ENCODE measurements at regions not wholly inside any gene's neighbourhood (a gene's known extent, or its start where the extent isn't known, plus 50 kb on each side); places are given as distances from the start of the nearest gene placed in this dataset.

DNA sequence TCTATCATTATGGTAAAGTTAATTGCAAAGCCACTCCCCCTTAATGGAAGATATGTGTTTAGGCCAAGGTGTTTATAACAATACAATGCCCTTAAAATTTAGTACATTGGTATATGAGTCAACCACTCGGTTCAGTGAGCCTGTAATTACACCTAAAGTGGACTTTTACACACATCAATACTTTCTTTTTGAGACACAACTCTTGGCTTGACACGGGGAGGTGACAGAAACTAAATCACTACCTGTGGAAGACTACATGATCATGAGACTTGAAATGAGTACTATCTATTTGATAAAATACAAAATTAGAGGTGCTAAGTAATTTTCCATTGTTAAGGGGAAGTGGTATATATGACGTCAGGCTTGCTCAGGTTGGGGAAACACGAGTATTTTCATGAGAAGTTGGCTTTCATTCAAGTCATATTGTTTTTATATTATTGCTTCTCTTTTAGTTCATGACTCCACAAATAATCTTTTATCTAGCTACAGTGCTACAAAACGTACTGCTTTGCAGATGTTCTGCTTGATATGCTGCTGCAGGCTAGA lies 918.3 kb downstream of the ARAP2 start:
- FAIRE-seq = no peak
- DNase-seq (ENCODE audit: insufficient read length, low spot score) = no peak

DNA sequence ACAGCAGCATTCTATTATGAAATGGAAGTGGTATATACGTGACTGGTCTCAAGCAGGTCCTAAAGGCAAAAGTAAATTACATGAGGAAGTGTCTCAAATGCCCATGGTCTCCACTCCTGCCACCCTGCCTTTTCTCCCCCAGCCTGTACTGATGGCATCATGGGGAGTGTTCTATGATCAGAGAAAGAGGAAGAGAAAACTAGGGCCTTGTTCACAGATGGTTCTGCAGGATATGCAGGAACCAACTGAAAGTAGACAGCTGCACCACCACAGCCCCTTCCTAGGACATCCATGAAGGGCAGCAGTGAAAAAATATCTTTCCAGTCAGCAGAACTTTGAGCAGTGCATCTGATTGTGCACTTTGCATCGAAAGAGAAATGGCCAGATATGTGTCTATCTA lies 901.5 kb downstream of the ARAP2 start:
- no peak for FAIRE-seq
- no peak for DNase-seq (ENCODE audit: insufficient read length, low spot score)

DNA sequence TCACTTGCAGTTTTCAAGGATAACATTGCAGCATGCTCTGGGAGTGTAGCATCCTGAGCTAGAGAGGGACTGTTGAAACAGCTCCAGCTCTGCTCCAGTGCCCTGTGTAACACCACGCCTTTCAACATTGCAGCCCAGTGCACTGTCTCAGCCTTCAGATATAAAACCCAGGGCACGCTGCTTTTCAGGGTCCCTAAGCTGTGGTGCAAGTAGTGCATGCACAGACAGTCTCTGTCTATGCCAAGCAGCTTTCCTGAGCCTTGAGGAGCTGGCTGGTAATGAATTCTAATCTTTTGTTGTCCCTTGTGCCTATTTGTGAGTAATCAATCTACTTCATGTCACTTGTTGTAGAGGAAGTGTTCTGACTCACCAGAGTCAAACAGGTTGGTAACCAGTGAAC lies 897.0 kb downstream of the ARAP2 start:
- DNase-seq (ENCODE audit: insufficient read length, low spot score) (no peak), FAIRE-seq (no peak)

DNA sequence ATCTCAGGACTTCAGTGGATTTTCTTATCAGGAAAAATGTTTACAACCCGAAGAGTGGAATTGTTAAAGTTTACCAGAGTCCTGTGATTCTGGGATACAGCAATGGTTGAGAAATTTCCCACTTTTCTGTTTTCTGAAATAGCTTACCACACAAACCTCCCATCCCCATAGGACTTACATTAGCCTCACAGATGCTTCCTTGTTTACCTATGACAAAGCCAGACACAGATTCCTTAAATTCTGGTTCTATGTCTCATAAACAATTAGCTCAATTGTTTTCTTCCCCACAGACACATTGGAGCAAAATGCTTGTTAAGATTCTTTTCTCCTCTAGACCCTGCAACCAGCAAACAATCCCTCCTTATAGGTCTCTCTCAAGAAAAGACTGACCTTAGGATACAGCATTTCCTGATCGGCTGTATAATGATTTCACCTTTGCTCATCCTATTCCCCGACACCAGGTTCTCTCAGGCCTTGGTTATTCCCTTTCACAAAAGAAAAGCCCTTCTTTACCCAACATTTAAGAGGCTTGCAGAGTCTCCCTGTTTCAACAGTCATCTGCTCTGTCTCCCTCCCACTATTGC lies 886.2 kb downstream of the ARAP2 start:
- DNase-seq (ENCODE audit: insufficient read length, low spot score) = no peak
- FAIRE-seq = no peak

DNA sequence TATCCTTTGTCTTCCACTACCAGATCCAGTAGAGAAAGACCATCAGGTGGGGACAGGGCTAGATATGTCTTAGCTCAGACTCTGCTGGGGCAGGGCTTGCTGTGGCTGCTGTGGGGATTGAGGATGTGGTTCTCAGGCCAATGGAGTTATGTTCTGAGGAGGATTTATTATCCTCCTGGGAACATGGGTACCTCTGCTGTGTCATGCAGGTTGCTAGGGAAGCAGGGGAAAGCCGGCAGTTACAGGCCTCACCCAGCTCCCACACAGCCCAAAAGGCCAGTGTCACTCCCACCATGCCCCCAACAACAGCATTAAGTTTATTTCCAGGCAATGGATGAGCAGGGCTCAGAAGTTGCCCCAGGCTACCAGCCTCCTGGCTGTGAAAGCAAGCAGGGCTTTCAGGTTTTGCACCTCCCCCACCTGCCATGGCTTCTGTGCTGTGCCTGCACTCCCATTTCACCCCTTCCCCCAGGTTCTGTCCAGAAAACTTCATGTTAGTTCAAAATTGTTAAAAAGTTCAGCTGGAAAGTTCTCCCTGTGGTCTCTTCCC lies 879.9 kb downstream of the ARAP2 start:
- FAIRE-seq (no peak), DNase-seq (ENCODE audit: insufficient read length, low spot score) (no peak)

DNA sequence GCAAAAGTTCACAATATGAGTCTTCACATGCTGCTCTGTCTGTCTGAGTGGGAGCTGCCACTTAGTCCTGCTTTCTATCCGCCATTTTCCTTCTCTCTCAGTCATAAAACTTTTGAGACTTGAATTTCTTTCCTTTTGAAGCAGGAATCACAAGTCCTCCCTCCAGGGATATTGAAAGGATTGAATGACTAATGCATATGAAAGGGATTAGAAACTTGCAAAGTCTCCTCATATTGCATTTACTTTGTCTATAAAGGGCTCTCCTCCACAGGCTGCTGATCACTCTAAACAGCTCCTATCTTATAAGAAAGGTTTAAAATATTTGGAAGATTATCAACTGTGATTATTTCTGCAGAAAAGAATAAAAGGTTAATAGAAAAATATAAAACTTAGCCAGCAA lies 879.1 kb downstream of the ARAP2 start:
- DNase-seq (ENCODE audit: insufficient read length, low spot score) (no peak), FAIRE-seq (no peak)

DNA sequence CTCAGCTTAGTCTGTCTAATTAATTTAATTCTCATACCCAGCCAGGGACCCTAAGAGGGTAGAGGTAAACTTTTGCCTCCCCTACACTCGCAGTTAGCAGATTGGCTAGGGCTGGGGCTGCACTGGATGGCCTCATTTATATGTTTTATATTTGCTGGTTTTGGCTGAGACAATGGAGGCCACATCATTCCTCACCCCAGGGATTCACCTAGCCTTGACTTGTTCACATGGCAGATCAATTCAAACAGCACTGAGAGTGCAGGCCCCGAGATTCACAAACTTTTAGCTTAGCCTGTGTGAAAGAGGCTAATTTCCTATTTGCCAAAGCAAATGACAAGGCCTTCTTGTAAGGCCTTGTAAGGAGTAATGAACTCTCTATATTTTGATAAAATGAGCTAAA lies 844.4 kb downstream of the ARAP2 start:
- no peak for FAIRE-seq
- DNase-seq (ENCODE audit: insufficient read length, low spot score) = no peak

DNA sequence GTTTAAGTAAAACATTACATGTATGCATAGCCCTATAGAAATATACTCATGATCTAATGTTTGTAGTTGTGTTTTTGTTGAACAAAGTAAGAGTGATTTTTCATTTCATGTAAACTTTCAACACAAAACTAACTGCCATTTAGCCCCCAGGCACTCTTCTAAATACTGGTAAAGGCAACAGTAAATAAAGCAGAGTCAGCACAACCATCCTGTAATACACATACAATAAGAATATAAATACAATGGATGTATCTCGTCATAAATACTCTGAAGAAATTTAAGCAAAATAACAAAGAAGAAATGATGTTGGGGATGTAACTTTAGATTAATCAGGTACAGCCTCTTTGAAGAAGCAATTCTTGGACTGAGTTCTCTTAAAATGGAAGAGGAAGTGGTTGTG lies 821.2 kb downstream of the ARAP2 start:
- no peak for FAIRE-seq
- DNase-seq (ENCODE audit: insufficient read length, low spot score) = no peak

DNA sequence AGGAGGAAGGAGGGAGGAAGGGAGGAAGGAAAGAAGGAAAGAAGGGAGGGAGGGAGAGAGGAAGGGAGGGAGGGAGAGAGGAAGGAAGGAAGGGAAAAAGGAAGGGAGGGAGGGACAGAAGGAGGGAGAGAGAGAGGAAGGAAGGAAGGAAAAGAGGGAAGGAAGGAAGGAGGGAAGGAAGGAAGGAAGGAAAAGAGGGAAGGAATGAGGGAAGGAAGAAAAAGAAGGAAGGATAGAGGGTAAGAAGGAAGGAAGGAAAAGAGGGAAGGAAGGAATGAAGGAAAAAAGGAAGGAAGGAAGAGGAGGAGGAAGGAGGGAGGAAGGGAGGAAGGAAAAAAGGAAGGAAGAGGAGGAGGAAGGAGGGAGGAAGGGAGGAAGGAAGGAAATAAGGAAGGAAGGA lies 796.8 kb downstream of the ARAP2 start:
- FAIRE-seq (no peak), DNase-seq (ENCODE audit: insufficient read length, low spot score) (no peak)

DNA sequence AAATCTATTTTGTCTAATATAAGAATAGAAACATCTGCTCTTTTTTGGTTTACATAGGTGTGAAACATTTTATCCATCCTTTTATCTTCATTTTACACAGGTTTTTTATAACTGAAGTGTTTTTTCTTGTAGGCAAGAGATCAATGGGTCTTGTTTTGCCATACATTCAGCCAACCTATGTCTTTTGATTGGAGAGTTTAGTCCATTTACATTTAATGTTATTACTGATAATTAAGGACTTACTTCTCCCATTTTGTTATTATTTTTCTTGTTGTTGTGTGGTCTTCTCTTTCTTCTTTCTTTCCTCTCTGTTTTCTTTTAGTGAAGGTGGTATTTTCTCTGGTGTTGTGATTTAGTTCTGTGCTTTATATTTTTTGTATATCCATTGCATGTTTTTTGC lies 785.3 kb downstream of the ARAP2 start:
- FAIRE-seq (no peak), DNase-seq (ENCODE audit: insufficient read length, low spot score) (no peak)

DNA sequence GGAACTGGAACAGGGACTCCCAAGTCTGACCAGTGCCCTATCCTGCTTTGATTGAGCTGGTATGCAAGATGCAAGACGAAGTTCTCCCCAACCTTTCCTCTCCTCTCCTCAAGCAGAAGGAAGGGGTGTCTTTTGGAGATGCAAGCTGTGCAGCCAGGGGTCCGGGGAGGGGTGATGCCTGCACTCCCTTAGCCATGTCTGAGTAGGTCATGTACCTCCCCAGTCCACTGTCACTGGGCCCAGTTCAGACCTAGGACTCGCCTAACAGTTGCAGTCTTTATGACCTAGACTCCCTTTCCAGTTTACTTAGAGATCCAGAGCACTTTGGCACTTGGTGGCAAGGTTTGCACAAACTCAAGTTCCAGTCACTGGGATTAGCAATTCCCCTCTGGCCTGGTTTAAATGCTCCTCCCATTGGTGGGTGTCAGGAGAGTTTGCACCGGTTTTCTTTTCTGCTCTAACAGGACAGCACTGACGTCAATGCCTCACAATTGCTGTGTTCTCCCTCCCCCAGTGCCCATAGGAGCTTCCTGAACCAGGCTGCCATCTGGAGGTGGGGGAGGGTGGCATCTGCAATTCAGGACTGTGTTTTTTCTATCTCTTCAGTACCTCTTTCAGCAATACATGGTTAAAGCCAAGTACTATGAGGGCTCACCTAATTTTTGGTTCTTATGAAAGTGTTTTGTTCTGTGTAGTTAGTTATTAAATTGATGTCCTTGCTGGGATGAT lies 782.2 kb downstream of the ARAP2 start:
- FAIRE-seq (no peak), DNase-seq (ENCODE audit: insufficient read length, low spot score) (no peak)

DNA sequence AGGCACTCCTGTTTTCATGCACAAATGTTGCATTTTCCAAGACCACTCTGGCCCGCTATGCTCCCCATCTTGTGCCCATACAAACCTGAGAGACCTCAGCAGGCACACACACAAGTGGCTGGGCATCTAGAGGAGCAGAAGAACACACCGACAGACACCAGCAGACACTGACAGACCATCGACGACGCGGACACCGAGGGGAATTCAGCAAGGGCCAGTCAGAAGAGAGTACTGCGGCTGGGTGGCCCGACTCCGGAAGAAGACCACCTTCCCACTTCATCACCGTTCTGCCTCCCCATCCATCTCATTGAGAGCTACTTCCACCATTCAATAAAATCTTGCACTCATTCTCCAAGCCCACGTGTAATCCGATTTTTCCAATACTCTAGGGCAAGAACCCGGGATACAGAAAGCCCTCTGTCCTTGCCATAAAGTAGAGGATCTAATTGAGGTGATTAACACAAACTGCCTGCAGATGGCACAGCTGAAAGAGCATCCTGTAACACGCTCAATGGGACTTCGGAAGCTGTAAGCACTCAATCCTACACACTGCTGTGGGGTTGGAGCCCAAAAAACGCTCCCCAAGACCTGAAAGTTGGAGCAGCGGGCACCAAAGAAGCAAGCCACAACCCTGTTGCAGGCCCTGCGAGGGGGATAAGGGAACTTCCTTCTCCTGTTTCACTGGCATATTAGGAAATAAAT lies 780.9 kb downstream of the ARAP2 start:
- FAIRE-seq = no peak

DNA sequence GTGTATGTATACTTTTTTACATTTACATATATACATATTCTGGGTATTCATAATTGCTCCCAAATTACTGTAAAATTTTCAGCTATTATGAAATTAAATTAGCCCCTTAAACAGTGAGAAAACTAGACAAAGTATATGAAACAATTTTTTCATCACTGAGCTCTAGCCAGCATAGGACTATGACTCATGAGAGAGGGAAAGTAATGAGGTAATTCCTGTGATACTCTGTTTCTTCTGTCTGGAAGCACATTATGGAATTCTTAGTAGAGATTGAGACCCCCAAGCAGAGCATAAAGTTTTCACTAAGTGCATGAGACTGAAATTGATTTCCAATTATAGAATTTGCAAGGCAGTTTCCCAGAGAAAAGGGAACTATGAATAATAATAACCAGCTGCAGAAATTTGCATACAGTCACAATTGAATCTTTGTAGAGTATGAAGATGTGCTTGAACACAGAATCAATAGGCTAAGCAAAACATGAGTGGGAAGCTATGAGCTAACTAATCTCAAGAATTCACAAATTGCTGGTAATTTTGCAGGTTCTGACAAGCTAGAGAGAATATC lies 779.3 kb downstream of the ARAP2 start:
- FAIRE-seq (no peak), DNase-seq (ENCODE audit: insufficient read length, low spot score) (no peak)

More for the DNA sequence above, 780.9 kb downstream of the ARAP2 start:
- no peak for DNase-seq (ENCODE audit: insufficient read length, low spot score)

DNA sequence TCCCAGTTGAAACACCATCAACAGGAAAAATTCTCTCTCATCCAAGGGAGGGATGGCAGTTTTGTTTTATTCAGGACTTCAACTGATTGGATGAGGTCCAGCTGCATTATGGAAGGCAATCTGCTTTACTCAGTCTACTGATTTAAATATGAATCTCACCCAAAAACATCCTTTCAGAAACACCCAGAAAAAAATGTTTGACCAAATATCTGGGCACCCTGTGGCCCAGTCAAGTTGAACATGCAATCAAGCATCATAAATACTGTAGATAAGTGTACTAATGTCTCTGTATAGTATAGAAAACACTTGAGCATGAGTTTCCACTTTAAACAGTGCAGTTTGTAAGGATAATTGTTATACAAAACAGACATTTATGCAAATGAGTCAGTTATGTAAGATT lies 753.2 kb downstream of the ARAP2 start:
- DNase-seq (ENCODE audit: insufficient read length, low spot score) = no peak
- FAIRE-seq = no peak

DNA sequence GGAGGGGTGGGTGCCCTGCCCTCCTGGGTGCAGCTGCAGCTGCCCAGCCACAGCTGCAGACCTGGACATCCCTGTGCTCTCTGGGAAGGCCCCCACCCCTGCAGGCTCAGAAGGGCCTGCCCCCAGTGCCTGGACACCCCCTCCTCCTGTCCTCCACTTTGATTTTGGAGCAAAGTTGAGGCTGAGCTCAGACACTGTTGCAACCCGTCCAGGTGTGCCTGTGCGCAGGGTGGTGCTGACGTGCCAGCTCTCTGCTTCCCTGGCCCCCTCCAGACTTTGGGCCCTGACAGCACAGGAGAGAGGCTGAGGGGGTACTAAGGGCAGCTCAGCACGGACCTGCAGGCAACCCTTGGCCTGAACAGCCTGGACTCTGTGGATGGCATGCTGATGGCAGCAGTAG lies 750.3 kb downstream of the ARAP2 start:
- no peak for DNase-seq (ENCODE audit: insufficient read length, low spot score)
- FAIRE-seq = no peak

DNA sequence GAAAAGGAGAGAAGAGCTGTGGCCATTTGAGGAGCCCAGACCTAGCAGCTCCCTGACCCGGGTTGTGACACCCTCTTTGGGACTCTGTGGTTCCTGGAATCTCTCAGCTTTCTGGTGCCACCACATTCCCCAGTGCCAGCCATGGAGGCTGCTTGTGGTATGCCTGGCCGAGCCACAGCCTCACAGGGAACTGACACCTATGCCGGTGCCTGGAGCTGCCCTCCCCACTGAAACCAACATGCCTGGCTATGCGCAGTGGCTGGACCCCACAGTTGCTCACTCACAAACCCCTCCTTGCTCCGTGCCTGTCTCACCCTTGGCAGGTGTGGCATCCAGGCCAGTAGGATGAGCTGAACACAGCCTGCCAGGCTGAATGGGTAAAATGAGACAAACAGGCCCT lies 749.4 kb downstream of the ARAP2 start:
- FAIRE-seq (no peak), DNase-seq (ENCODE audit: insufficient read length, low spot score) (no peak)

DNA sequence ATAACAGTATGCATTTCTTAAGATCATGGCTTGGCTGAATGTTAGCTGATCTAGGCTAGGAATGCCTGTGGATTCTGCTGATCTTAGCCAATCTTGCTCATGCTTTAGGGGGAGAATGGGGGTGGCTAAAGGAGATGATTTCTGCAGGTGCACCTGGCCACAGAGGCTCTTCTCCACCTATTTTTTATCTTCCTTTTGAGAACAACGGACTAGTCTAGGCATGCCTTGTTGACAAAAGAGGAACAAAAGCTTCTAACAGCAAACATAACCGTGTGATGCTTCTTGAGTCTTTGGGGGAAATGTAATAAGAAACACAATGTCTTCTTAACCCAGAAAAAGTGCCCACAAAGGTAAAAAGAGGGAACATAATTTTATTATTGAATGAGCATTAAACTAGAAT lies 743.5 kb downstream of the ARAP2 start:
- DNase-seq (ENCODE audit: insufficient read length, low spot score) (no peak), FAIRE-seq (no peak)

DNA sequence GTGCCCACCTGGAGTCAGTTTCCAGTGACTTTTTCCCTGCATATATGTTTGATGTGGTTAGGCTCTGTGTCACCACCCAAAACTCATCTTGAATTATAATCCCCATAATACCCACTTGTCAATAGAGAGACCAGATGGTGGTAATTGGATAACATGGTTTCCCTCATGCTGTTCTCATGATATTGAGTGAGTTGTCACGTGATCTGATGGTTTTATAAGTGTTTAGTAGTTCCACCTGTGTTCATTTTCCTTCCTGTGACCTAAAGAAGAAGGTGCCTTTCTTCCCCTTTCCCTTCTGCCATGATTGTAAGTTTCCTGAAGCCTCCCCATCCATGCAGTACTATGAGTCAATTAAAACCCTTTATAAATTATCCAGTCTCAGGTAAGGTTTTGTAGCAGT lies 740.9 kb downstream of the ARAP2 start:
- FAIRE-seq (no peak), DNase-seq (ENCODE audit: insufficient read length, low spot score) (no peak)

DNA sequence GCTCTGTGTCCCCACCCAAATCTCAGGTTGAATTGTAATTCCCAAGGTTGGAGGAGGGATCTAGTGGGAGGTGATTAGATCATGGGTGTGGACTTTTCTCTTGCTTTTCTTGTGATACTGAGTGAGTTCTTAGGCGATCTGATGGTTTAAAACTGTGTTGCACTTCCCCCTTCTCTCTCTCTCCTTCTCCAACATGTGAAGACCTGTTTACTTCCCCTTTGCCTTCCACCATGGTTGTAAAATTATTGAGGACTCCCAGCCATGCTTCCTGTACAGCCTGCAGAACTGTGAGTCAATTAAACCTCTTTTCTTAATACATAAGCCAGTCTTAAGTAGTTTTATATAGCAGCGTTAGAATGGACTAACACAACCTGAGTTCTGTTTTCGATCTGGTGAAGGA lies 738.2 kb downstream of the ARAP2 start:
- FAIRE-seq (no peak), DNase-seq (ENCODE audit: insufficient read length, low spot score) (no peak)

DNA sequence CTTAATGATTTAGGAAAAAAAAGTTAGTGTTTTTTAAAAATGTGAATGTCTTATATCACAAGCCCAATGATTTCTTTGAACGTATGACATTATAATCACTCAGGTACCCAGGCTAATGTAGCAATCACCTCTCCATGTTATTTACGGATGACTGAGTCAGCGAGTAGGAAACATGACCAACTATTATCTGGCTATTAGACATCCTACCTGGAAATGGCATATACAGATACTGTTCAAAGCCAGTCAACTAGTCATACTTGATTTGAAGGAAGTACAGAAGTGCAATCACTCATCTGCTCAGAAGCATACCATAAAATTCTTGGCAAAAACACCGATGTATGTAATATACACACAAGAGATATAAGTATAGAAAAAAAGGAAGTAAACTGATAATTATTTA lies 732.5 kb downstream of the ARAP2 start:
- no peak for FAIRE-seq
- no peak for DNase-seq (ENCODE audit: insufficient read length, low spot score)

DNA sequence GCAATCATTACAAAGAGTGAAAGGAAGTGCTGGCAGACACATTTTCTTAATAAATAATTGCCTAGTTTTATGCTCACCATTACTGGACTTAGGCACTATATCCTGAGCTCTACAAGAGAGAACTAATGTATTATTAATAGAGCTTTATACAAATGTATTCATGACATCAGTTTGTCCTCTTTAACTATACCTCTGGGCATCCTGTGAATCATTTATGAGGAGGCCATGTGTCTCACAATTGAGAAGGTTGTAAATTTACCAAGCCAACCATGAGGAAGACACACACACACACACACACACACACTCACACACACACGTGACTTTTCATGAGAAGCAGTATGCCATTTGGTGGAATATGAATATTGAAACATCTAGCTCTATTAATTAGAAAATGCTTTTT lies 728.2 kb downstream of the ARAP2 start:
- DNase-seq (ENCODE audit: insufficient read length, low spot score) (no peak), FAIRE-seq (no peak)

Data from GM19239 (cell line).